ENCODE measurements at regions not wholly inside any gene's neighbourhood (a gene's known extent, or its start where the extent isn't known, plus 50 kb on each side); places are given as distances from the start of the nearest gene placed in this dataset.

DNA sequence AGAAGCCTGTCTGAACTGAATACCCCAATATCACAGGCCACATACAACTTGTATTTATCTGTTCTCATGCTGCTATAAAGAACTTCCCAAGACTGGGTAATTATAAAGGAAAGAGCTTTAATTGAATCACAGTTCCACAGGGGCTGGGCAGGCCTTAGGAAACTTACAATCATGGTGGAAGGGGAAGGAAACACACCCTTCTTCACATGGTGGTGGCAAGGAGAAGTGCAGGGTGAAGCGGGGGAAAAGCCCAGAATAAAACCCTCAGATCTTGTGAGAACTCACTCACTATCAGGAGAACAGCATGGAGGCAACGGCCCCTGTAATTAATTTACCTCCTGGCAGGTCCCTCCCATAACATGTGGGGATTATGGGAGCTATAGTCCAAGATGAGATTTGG lies 50.3 kb upstream of the FNDC1 start:
- DNase-seq = no peak

DNA sequence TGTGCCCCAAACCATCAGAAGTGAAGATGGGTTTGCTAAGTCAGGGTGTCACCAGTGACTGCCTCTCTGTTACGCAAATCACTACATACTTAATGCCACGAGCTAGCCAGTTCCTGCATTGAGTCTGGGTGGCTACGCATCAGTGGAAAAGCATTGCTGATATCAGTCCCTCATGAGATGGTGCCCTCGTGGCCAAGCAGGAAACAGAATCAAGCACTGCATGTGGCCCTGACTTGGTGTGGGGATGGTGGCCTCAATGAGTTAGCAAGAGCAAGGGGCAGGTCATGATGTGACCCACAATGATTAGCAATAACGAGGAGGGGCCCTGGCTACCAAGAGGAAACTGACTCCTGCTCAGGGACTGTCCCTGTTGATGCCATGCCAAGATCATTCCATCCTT lies 51.6 kb upstream of the FNDC1 start:
- no peak for DNase-seq

DNA sequence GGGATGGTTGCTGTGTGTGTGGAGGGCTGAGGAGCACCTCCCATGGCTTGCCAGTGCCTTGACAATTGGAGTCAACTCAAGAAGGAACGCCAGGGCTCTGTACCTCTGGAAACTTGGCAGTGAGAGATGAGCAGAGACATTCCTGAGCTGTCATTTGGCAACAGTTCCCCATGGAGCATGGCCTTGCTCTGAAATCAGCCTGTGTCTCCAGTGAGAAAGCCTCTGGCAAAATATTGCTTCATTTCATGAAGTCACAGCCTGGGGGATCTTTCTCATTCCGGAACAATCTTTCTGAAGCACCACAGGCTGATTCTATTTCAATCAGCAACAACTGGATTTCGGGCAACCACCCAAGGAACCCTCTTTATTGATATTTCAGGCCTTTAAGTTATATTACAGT lies 52.2 kb upstream of the FNDC1 start:
- DNase-seq = no peak

DNA sequence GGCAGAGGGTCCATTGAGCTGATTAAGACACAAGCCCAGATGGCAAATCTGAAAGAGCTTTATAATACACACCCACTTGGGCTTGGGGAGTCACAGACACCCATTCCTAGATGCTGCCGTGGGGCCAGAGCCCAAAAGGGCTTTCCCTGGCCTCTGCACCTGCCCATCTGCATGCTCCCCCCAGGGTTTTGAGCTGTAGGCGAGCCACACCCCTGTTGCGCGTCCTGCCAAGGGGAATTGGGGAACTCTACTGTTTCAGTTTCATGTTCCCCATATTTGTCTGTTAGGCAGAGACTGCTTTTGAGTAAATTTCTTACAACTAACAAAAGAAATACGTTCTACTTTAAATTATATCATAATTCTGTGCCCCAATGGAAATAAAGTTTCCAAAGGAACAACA lies 52.9 kb upstream of the FNDC1 start:
- no peak for DNase-seq

DNA sequence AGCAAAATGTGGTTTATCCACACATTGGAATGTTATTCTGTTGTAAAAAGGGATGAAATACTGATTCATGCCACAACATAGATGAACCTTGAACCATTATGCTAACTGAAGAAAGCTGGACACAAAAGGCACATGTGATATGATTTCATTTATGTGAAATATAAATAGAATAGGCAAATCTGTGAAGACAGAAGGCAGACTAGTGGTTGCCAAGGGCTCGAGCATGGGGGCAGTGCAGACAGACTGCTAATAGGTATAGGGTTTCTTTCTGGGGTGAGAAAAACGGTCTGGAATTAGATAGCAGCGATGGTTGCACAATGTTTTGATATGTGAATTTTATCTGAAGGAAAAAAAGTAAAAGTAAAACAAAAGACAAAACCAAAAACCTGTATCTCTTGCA lies 54.6 kb upstream of the FNDC1 start:
- DNase-seq = no peak

DNA sequence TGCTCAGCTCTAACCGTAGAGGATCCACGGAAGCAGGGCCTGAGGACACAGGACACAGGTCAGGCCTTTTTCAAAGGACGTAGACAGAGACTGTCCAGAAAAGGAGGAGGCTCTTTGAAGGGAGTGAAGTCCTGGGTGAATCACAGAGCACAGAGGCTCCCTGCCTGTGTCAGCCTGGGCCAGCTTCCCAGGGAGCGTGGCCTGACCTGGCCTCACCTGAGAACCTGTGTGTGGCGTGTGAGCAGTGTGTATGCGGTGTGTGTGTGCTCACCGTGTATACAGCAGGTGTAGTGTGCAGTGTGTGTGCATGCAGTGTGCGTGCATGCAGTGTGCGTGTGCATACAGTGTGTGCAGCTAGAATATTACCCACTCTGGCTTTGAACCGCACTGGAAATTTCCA lies 56.0 kb upstream of the FNDC1 start:
- DNase-seq = no peak

DNA sequence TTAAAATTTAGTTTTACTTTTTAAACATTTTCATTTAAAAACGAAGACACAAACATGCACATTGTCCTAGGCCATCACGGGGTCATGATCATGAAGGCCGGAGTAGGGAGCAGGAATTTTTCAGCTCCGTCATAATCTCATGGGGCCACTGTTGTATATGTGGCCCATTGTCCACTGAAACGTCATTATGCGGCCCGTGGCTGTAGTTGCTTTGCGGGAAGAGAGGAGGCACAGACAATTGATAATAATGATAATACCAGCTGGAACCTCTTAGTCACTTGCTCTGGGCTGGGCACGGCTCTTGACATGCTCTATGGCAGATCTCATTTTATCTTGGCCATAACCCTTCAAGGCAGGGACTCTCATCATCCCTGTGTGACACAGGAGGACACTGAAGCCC lies 56.5 kb upstream of the FNDC1 start:
- no peak for DNase-seq

DNA sequence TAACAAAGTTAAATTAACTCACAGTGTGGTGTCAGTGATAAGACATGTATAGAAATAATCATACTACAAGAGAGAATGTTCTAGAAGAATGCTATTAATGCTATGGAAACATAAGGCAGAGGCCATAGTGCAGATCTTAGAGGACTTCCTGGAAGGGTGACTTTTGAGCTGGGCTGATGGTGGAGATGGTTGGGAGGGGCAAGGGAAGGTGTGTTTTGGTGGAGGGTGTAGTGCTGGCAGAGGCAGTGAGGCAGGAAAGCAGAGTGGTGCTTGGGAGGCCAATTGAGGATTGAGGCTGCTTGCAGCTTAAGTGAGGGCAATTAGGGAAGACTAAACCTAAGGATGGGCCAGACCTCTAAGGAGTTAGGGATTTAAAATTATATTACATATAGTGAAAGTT lies 58.5 kb upstream of the FNDC1 start:
- no peak for DNase-seq

DNA sequence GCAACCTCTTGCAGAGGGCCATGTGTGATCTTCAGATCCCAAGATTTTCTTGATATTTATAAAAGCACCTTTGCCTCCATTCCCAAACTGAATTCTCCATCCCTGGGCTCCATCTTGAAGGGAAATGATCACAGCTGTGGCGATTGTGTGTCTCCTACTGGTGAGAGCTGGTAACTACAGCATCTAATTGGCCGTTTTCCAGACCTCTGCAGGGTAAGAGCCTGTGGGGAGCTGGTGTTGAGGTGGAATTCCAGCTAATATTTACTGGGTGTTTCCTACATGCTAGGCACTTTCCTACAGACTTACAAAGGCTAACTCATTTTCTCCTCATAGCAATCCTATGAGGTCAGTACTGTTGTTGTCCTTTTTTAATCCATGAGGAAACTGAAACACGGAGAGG lies 59.2 kb upstream of the FNDC1 start:
- peak; percentile 80 for DNase-seq

DNA sequence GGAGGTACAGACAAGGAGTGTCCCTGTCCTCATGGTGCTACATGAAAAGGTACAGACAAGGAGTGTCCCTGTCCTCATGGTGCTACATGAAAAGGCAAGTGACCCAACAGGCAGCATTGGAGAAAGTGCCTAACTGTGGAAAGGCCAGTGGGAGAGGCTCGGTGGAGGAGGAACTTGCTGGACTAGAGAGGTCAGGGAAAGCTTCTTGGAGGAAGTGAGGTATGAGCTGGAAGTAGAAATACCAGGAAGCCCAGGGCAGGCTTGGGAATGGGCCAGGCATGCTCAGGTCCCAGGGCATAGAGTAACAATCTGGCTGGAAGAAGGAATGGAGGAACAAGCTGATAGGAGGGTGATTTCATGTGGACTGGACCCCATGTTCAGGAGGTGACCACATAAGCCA lies 59.8 kb upstream of the FNDC1 start:
- no peak for DNase-seq

DNA sequence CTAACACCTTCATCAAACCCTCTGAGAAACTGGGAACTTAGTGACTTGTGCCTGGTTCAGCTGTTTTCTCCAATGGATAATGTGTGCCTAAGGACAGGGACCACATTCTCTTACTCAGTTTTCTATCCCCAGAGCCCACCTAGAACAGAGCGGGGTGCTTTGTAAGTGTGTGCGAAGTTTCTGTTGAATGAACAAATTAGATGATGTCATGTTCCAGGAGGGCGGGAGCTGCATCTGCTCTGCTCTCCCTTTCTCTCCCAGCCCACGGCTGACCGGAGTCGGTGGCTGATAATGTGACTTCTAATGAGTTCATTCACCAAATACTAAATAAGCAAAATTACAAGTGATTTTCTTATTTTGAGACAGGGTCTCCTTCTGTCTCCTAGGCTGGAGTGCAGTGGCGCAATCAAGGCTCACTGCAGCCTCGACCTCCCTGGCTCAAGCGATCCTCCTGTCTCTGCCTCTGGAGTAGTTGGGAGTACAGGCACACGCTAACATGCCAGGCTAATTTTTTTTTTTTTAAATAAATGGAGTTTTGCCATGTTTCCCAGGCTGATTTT lies 60.7 kb upstream of the FNDC1 start:
- DNase-seq = no peak

DNA sequence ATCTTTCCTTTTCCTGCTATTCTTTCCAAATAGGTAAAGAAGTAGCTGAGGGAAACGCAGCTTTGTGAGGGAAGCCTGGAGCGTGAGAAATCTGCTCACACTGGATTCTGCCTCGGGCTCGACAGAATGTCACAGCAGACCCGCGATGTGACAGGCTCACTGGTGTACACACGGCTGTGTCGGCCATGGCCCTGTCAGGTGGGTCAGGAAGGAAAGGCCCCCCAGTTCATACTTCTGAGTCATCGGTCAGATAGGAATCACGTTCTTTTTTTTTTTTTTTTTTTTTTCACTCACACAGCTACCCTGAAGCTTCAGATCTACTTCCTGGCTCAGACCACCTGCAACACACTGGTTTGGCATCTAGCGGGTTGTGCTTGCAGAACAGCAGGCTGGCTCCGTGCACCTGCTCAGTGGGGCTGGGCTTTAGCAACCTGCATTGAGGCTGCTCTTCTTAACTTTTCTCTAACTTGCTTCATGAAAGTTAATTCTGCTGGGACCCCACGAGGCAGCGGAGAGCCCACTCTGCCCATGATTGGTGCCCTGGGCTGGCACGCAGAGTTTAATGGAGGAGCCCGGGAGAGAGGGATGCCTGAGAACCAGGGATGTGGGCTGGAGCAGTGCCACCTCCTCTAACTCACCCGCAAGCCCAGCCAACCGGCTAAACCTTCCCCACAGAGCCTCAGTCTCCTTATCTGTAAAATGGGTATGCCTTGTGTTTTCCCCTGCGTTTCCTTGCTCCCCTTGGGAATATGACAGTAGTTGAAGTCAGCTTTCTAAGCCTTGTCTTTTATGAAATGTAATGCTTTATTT lies 61.5 kb upstream of the FNDC1 start:
- no peak for DNase-seq

DNA sequence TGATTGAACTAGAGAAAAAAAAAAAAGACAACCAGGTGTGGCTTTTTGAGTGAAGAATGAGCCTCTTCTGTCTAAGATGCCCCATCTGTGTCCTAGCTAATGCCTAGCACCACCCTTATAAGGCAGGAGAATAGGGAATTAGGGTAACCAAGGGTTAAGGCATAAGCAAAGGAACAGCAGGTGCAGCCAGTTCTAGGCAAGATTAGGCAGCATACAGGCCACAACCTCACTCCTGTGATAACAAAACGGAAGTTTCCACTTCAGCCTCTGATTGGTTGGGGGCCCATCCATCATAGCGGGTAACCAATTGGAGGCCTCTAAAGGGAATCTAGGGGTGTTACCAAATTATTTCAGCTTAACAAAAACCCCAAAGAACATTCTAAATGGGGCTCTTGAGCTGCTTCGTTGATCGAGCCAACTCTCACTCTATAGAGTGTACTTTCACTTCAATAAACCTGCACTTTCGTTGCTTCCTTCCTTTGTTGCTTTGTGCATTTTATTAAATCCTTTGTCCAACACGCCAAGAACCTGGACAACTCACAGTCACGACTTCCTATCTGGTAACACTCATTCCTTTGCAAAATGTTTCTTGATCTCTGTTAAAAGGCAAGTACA lies 61.9 kb upstream of the TAGAP start:
- no peak for DNase-seq

DNA sequence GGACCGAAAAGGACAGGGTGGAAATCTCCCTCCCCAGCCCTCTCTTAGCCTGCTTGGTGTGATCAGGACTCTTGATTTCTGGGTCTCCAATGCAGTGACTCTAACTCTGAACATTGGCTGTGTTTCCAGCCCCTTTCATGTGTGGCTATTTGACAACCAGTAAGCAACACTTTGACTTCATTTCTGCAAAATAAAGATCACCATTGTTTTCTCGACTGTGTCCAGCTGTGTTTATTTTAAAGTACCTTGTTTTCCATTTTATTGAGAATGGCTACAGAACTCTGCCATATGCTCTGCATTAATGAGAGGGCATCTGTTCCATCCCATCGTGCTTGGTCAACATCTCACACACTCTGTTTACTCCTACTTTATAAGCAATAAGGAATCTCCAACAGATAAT lies 60.9 kb upstream of the TAGAP start:
- DNase-seq = no peak

DNA sequence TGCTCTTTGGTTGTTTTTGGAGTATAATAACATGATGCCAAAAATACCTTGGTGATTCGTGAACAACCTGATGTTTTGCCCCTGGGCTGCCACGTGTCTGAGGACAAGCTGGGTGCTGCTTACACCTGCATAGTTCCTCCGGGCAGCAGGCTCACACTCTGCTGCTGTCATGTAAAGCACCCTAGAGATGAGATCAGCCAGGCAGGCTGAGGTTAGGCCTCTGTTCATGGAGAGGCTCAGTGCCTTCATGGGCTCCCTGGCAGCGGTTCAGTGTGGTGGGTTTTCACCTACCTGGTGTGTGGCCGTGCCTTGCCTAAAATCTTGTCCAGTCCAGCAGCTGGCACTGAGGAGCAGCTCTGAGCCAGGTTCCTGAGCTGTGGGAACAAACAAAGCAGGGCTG lies 60.1 kb upstream of the TAGAP start:
- no peak for DNase-seq

DNA sequence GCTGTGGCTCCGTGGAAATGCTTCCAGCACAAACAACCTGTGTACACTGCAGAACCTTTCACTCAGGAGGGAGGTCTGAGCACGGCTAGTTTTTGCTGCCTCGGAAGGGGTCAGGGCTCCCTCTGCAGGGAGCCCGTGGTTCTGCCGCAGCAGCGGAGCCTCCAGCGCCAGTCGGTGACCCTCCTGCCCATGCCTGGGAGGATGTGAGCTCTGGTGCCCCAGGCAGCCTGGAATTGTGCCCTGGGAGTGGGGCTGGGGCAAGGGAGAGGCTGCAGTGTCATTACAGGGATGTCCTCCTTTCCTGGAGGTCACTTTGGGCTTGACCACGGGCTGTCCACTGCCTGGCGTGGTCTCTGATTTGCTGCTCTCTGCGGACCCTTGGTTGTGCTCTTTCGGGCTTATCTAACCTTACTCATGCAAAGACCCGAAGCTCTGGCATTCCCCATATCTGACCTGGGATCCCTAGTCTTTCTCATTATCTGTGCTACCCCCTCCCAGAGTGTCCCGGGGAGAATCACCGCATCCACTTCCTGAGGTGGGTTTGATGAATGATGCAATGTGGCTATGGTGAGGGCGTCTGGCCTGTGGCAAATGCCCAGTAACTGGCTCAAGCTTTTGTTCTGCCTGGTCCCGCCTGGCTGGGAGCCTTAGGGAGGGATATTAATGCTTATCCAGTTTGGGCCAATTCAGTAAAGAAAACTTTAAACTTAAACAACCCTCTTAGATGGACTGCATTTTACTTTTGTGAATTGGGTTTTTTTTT lies 59.6 kb upstream of the TAGAP start:
- peak; percentile 88 for DNase-seq

DNA sequence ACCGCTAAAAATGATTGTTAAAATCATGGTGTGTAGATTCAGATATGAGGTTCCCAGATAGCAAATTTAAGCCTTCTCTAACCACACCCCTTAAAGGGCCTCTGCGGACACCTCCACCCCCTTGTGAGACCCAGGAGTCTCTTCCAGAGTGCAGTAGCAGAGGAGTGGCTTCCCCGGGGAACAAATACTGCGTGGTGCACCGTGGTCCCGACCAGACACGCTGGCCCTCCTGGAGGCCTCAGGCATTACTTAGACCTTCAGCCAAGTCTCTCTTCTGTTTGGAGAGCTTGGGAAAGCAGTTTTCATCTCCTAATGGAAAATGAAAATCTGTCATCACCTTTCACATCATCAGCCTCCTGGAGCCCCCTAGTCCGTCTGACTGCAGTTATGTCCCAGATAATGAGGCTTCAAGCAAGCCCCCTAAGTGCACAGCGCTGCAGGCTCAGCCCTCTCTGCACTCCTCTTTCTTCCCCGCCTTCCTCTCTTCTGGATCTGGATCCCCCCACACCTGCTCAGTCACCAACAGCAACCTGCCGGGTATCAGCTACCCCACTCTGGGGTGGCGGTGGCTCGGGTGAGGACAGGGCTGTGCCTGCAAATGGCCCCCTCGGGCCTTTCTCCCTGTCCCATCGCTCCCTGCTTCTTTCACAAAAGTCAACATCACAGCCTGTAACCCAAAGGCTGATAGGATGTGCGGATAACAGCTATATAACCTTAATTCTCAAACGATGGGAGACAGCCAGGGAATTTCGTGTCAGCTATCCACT lies 58.8 kb upstream of the TAGAP start:
- DNase-seq = no peak

DNA sequence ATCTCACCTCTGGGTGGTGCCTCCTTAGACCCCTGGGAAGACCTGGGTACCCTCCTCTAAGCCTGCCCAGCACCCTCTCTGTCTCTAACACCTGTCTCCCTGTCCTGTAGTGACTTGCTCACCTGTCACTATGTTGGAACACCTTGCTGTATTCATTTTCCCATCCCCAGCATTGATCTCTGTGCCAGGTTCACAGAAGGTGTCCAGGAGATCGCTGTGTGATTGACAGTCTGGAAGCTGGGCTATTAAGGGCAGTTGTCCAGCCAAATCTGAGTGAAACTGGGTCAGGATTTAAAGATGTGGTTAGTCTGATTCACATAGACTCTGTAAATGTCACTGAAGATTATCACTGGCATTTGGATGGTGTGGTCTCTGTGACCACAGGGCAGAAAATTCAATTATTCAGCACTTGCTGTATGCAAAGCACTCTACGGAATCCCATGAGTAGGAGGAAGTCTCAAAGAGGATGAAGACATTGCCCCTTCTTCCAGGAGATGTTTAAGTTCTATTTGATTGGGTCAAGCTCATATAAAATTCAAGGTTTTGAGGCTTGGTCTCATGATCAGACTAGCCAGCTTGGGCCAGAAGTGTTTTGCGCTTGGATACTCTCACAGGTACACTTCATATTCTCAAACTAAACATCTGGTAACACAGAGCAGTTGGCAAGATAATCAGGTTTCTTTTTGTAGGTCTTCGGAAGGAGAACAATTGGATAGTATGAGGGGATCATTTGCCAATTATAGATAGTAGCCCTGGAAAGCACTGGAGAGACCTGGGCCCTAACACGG lies 57.8 kb upstream of the TAGAP start:
- no peak for DNase-seq

DNA sequence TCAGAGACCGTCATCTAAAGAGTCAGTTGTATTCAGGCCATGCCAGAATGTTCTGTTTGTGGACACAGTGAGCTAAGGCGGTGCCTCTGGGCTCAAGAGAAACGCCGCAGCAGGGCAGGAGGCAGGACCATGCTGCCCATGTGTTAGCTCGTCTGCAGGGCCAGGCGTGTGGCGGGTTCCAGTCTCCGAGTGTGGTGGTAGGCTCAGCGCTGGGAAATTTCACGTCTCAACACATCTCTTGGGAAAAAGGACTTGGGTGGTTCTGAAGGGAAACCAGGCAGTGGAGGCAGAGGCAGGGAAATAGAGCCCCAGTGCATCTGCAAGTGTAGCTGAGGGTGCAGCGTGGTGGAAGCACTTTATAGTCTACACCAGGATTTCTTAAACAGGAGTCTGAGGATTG lies 56.9 kb upstream of the TAGAP start:
- no peak for DNase-seq

DNA sequence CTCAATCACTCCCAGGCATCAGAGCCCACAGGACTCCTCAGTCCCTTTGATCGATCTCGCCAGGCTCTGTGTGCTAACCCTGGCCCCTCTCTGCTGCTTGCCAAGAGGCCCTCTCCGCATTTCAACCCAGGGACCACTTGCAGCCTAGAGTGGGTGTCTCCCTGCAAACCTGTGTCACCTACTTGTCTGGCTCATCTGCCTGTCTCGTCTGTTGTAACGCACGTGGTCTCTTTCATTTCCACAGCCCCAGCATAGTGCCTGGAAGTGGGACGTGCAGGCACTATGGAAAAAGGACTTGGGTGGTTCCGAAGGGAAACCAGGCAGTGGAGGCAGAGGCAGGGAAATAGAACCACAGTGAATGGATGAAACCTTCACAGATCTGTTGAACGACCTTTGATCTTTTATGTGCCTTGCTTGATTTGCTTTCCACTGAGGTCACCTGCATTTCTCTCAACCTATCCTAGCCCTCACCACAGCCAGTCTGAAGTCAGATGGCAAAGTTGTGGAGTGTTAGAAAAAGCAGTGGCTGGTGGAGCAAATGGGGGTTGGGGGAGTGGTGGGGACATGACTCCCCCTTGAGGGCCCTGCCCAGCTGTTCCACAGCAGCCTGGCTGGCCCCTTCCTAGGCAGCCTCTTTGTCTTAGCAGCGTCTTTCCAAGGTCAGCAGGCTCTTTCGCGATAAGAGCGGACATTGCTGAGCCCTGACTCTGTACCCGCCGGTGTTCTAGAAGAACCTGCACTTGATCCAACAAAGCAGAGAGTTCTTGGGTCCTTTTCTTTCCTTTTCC lies 55.8 kb upstream of the TAGAP start:
- no peak for DNase-seq

DNA sequence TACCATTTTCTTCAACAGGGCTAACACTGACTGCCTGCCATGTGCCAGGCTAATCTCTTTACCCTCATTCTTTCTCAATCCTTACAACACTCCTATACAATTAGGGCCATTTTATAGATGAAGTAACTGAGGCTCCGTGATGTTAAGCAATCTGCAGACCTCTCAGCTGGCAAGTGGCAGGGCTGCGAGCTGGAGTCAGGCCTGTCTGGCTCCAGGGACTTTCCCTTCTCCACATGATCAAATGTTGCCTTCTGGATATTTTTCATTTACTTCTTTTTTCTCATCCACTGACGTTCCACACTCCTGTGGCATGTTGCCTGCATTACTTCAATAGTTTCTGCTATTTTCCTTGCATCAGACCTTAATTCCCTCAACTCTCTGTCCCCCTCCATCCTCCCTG lies 55.2 kb upstream of the TAGAP start:
- no peak for DNase-seq
